ENCODE measurements at regions not wholly inside any gene's neighbourhood (a gene's known extent, or its start where the extent isn't known, plus 50 kb on each side); places are given as distances from the start of the nearest gene placed in this dataset.

GRCh38 chr11:69354545-69354897, 60.6 kb downstream of the MYEOV start:
- no peak for TF ChIP-seq CTCF (IDR thresholded peaks at IDR 0.05; ENCODE audit: extremely low read depth in 1 of 2, insufficient read depth in 1 of 2, low read depth in 1 of 2, low read length in 2 of 2)
- no peak for TF ChIP-seq POLR2AphosphoS5 (IDR thresholded peaks at IDR 0.05; ENCODE audit: insufficient read depth, low read depth, low read length)
- no peak for TF ChIP-seq POLR2A (IDR thresholded peaks at IDR 0.05; ENCODE audit: low read depth, low read length)
- TF ChIP-seq EZH2 (IDR thresholded peaks at IDR 0.05; ENCODE audit: borderline replicate concordance, low read depth, low read length, severe bottlenecking) = no peak
- no peak for TF ChIP-seq MAX (IDR thresholded peaks at IDR 0.05; ENCODE audit: insufficient read depth, insufficient read length)
- no peak for TF ChIP-seq MYC (IDR thresholded peaks at IDR 0.05; ENCODE audit: low read depth, low read length)
- TF ChIP-seq JUN (IDR thresholded peaks at IDR 0.05; ENCODE audit: borderline replicate concordance, insufficient read depth, insufficient read length, low read depth) = no peak
- TF ChIP-seq FOS (IDR thresholded peaks at IDR 0.05; ENCODE audit: borderline replicate concordance, insufficient read depth, low read length) = no peak
